Activated T-cell treated with anti-CD3 and anti-CD28 coated beads for 4 hours (primary cell): ENCODE measurements at regions not wholly inside any gene's neighbourhood (a gene's known extent, or its start where the extent isn't known, plus 50 kb on each side); places are given as distances from the start of the nearest gene placed in this dataset.

Source experiments
- DNase-seq: peaks from one replicate; pipeline ENCODE4 v3.0.0-alpha.2; 2020

DNA sequence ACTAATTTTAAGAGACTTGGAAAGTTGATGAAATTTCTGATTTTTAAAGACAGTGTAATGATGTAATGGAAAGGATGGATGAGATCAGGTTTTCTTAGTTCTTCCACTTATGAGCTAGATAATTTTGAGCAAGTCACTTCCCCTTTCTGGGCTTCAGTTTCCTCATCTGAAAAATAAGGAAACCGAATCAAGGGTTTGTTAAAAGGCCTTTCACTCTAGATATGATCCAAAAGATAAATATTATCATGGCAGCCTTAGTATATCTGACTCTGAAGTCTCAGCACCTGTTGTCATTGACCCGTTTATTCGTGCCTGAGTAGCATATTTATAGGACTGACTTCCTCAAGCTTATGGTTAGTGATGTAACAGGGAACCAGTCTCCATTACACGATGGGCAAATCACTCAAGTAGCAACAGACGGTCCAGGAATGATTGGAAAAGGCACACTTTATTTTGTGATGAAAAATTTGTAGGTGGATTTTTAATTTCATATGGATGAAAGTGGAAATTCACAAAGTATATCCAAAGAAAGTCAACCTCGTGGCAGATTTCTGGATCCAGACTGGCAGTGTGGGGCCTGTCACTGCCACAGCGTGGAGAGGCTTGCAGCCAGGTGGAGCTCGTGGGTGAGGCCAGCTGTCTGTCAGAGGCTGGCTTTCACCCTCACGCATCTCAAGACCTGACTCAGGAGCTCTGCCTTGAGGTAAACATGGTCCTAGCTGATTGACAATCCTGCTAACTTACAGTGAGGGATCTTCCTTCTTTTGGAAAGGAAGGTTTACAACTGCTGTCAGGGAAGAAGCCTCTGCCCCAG is 137.9 kb upstream of the CXCR4 start:
- no peak for DNase-seq

DNA sequence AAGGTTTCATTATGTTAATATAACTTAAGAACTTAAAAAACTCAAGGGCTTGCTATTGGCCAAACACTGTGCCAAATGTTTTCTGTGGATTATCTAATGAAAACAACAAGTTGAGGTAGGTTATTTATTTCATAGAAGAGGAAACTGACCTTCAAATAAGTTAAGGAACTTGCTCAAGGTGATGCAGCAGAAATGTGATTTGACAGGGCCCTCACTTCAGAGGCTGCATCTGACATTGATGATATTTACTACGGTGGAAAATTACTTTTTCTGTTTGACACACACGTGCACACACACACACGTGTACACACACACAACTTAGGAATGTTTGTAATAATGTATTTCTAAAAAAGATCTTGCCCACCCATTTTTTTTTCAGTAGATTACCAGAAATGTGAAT is 137.2 kb upstream of the CXCR4 start:
- no peak for DNase-seq

DNA sequence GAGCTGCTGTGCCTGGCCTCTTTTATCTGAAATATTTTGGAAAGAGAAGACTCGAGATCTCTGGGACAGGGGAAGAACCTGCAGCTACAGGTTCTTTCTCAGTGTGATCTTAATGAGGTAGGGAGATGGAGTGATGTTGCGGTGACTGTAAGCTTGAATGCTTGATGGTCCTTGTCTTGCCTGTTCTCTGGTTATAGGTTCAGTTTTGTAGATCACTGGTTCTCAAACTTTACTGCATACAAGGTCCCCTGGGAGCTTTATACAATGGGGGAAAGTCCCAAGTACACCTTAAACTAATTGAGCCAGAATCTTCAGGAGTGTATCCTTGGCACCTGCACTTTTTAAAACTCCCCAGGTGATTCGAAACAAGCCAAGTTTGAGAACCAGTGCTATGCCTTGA is 136.7 kb upstream of the CXCR4 start:
- no peak for DNase-seq

DNA sequence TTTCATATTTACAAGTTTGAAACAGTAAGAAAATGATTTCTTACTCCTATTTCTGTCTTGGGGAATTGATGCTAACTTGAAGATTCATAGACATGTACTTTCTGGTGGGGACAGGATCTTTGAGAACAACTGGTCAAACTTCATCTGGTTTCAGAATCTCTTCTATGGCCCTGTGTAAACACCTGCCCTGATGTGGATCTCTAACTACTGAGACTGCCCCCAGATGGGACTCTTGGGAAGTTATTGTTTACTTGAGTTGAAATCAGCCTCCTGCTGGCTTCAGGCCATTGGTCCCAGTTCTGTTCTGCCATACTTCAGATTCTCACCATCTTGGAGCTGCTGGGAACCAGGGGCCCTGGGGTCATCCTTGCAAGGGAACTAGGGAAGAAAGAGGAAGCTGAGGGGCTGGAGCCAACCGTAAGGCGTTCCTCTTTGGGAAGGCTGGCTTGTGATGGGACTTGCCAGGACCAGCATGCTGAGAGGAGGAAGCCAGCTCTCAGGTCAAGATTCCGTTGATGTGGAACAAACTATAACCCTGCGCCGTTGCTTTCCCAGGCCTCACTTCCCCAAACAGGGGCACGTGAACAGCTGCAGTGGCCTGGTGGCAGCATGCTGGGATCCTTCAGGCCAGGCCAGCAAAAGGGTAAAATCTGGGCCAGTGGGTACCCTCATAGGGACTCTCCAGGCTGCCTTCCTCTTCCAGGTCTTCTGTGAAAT is 135.5 kb upstream of the CXCR4 start:
- no peak for DNase-seq

DNA sequence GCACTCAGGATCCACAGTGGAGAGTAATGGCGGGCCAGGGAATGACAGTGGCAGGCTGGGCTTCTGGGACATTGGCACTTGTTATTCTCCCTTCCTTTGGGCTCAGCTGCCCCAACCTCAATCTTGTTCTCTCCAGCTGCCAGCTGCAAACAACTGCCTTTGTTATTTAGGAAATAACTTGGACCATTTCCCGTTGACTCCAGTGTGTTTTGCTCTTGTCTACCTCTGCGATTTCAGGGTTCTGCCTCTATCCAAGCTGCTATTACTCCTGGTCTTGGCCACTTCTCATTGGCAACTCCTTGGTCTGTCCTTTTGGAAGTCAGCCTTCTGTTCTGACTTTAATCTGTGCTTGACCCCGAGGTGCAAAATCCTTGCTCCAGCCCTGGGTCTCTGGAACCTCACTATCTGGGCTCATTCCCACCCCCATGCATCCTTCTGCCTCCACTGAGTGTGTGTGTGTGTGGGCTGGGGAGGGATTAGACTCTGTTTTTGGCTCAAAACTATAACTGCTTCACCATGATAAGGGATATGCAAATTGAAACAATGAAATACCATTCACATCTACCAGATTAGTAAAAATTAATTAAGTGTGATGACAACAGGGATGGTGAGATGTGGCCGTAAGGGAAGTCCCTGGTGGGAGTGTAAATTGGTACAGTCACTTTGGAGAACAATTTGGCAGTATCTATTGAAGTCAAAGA is 134.1 kb upstream of the CXCR4 start:
- DNase-seq = no peak

DNA sequence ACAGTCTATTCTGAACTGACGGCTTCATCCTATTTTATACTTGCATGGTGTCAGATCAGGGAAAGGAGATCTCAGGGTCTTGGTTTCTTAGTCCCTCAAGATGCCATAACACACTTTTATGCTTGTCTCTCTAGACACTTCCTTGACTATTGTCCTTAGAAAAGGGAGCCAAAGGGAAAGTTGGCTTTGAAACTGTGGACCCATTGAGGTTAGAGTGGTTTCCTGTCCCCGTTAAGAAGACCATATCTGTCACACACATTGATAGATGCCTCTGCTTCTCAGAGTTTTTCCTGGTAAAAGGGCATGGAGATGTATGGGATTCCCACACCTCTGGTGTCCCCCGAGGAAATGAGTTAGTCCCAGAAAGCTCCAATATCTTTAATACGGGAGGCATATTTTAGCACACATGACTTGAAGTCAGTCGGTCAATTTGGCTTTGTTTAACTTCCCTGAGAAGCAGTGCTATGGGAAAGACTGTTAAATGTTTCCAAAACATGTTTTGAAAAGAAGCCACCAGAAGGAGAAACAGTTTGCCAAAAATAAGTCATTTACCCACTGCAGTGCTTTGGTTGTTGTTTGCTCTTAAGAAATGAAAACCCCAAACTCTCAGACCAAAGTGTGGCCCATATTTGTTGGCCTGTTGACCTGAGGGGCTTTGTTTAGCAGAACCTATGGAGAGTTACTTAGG is 133.4 kb upstream of the CXCR4 start:
- no peak for DNase-seq

DNA sequence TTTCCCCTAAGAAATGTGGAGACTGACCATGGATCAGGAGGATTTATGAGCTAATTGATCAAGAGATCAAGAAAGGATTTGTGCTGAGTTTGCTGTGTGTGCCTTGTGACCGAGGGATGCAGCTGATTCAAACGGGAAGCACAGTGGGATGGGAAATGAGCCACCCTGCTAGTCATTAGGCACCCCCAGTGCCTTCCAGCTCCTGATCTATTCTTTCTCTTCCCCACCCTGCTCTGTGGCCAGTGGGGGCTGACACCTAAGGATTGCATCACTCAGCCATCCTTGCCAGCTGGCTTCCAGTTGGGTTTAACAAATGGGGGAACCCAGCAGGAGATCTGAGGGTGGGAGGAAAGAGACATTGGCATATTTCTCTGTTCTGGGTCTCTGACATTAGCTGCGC is 132.2 kb upstream of the CXCR4 start:
- DNase-seq = no peak

DNA sequence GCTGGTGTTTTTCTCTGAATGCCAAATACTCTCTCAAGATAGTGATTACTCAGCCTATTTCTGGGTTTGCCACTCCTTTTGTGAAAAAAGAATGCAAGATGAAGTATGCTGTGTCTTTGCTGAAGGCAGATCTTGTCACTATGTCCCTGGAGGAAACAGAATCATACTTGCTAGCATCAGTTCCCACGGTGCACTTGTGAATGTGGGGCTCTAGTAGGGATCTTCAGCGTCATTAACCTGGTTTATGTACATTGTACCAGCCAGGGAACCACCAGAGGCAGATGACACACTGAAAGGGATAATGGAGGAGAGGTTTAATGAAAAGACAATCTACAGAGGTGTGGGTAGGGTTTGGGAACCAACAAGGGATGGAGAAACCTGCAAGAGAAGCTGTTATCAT is 131.0 kb upstream of the CXCR4 start:
- no peak for DNase-seq

DNA sequence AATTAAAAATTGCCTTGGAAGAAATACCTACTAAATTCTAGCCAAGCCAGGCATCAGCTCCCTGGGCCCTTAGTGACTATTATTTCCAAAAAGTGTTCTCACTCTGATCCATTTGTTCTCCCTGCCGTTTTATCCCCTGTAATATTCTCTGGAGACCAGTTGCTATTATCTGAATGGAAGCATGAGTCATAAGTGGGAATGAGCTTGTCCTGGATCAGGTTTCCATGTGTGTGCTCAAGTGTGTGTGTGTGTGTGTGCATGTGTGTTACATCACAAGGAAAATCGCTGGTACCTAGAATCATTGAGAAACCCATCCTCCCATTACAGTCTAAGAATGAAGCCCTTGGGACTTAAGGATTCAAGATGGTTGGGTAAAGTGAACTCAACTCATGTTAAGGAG is 130.3 kb upstream of the CXCR4 start:
- no peak for DNase-seq

DNA sequence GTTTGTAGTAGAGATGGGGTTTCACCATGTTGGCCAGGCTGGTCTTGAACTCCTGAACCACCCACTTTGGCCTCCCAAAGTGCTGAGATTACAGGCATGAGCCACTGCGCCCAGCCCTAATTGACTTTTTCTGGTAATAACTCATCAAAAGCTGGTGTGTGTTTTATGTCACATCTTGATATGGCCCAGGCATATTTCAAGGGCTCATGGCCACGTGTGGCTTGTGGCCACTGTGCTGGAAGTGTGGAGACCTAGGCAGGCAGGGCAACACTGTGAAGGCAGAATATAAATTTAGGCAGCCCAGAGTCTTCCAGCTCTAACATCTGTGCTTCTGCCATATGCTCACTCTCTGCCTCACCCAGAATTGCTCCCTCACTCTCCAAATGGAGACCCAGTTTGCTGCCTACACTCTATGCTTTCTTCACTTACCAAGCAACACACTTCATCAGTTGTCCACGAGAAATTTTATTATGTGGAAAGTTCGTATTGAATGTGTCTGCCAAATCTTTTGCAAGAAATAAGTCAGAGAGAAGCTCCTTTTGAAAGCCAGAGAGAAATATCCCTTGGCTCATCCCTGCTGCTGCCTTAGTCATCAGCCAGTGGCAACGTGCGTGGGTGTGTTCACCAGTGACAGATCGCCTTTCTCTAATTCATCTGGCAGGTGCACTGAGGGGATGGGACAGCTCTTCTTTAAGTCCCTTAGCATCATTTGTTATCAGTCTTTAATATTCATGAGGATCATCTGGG is 129.4 kb upstream of the CXCR4 start:
- peak; percentile 30 for DNase-seq

DNA sequence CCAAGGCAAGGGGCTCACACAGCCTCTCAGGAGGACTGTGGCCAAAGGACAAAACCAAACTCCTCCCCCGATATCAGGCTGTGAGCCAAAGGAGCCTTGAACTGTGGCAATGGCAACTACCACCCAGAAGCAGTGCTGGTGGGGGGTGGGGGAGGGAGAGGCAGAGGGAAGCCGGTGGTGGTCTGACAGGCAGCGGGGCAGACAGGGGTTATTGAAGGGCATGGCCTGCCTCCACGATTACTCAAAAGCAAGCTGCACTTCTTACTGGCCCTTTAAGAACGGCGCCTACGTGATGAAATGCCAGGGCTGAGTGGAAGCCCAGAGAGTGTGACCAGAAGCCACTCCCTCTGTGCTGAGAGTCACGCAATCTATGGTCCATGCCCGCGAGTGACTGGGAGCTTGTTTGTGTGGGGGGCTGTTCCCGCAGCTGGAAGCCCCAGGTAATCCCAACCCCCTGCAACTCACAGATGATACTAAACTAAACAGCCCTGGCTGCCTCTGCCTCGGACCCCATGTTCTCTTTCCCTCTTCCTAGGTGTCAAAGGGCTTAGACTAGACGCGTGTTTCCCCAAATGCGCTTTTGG is 128.2 kb upstream of the CXCR4 start:
- DNase-seq = no peak

DNA sequence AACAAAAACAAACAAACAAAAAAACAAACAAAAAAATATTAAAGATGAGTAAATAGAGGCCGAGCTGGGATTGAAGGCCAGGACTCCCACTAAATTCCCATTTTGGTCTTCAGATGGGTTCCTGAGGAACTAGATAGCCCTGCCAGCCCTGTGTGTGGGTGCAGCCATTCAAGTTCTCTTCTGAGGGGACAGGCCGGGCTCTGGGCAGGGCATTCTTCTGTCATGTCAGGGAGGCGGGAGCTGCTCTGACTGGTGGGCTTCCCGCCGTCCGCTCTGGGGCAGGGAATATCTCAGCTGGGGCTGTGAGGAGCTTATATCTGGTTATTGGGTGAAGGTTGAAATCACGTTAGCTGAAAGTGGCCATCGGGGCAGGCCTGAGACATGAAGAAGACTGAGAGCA is 127.3 kb upstream of the CXCR4 start:
- no peak for DNase-seq

DNA sequence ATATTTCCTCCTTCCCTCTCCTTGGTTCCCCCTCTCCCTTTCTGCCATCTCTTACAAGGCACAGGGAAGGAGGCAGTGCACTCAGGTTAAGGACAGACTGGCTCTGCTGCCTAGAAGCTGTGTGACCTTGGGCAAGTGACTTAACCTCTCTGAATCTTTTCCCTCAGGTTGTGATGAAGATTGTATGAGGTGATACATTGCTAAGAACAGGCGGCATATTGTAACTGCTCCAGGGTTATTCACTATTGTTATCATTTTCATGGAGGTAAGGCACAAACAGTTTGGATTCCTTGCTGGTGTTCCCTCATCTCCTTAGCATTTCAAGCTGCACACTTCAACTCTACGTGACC is 126.6 kb upstream of the CXCR4 start:
- DNase-seq = no peak

DNA sequence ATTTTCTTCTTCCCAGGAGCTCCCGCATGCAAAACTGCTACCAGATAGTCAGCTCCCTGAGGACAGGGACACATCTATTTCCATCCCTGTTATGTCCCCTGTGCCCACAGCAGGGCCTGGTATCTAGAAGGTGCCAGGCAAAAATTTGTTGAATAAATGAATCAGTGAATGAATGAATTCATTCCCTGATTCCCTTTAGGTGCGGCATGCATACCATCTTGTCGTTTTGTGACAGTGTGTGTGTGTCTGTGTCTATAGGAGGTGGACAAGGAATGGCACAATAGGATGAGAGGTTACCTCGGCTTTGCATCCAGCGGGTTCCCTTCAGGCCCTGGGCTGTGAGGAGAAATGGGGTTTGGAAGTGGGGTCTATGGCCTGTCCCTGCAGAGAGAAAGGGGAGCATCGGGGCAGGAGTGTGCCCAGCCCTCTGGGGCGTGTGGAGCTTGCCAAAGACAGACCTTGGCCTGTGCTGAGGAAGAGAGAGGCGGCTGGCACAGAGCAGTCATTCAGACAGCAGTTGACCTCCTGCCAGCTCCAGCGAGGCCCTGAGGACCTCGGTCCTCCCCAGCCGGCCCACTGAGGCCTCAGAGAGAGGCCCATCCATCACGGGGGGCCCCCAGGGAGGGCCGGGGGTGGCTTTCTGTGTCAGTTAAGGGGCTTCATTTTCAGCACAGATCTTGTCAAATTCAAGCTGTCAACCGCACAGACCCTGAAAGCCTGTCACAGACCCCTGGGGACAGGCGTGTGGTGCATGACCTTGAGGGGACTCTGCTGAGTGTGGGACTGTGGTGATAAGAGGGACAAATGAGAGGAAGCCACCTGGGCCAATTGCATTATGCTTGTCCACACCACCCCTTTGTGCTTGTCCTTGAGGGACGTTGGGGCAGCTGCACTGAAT is 125.9 kb upstream of the CXCR4 start:
- no peak for DNase-seq

DNA sequence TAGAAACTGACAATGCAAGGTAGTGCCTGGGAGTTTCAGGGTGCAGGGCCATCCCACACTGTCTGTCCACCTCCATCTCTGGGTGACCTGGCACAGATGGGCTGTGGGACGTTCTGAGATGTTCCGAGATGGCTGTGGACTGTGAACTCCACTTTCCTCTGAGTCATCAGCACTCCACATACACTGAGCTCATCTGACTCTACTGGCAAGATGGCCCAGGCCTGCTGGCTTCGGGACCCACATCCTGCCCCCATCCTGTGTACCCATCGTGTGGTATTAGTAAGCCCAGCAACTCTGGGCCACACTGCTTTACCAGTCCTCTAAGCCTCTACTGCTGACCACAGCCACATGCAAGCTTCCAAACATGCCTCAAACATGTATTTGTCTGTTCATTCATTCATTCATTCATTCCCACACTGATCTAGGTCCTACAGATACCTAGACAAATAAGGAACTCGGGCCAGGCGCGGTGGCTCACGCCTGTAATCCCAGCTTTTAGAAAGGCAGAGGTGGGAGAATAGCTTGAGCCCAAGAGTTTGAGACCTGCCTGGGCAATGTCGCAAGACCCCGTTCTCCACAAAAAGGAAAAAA is 124.8 kb upstream of the CXCR4 start:
- no peak for DNase-seq

DNA sequence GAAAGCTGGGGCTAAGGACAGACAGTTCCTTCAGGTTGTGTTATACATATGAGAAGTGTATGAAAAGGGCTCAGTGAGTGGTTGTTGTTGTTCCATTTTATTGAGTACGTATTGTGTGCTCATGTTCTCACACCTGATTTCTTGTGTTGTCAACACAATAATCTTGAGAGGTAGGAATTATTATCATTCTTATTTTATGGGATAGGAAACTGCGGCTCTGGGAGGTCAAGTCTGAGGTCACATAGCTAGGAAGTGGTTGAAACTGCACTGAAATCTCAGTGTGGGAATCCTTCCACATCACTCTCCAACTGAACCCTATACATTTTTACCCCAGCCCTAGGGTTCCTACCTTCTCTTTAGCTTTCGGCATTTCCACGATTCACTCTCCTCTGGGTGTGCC is 124.2 kb upstream of the CXCR4 start:
- no peak for DNase-seq

DNA sequence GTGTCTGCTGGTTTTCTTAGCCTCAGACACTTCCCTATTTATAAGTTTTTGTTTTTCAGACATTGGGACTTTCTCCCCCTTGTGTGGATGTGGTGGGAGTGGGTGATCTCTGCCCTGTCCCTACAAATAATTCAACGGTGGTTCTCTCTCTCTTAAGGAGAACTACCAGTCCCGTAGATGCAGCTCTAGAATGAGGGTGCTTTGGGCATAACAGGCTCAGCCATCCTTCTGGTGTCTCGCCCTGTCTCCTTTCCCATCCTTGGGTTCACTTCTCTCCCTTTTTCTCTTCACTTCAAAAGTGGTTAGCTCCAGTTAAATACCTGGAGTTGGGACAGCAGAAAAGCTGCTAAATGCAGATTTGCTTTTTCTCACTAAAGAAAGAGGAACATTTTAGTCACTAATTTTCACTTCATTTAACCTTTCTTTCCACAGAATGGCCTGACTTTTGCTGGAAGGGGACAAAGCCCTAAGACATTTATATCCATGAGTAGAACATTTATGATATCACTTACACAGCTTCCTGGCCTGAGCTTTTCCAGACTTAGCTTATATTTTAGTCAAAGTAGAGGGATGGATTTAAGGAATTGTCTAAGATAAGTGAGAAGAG is 121.2 kb upstream of the CXCR4 start:
- no peak for DNase-seq

DNA sequence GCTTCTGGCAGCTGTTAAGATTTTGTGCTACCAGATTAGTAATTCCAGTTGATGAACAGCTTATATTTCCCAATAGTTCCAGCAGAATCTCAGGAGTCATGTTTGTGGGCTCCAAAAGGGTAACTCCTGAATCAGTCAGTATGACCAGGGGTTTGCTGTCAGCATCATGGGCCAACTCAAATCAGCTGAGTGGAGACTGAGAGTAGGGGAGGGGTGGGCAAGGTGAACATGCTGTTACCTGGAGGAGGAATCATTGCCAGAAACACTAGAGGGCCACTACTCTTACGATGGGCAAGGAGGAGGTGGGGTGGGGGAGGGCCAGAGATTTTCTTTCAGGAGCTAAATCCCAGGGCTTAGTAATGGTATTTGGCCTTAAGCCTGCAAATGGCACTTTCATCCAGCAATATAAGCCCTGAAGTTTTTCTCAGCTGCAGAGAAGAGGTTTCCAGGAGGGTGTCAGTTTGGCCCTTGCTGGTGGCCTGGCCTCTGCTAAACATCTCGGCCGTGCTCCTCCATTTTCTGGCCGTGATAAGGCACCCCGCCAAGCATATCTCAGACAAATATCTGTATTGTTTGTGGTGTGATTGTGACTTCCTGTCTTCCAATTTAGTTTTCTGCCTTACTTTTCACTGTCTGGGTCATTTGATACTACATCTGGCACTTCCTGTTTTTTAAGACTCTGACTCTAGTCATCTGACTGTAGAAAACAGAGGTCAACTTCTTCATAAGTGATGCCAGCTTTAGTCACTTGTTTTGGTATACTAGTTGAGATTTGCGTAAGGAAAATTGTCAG is 120.5 kb upstream of the CXCR4 start:
- DNase-seq = no peak

DNA sequence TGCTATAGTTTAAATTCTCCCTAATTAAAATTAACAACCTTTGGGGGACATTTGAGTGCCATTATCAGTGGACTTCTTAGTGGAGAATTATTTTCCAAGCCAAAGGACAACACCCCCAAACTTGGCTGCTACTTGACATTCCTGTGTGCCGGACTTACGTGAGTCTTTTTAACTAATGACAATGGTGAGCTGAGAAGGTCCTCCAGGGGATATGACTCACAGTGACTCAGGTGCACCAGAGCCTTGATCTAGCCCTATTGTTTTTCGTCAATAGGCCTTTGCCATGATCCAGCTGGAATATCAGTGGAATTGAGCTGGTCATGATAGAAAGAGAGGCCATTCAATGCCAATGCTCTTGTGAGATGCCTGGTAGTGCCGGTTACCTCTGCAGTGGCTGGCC is 118.1 kb upstream of the CXCR4 start:
- no peak for DNase-seq

DNA sequence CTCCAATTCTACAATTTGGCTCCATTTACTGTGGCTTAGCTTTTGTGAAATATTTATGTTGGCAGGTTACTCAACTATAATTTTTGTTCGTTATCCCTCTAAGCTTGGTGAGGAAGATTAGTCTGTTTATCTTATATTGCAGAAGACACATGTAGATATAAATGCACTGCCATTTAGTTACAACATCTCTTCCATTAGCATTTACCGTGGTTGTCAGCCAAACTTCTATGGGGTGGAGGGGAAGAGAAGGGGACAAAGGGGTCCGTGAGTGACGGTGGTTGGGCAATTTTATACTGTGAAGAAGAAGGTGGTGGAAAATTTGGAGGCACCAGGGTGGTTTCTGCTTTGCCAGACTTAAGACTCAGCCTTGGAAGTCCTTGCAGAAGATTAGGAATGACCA is 117.6 kb upstream of the CXCR4 start:
- no peak for DNase-seq
